GM23248 (cell line): ENCODE measurements at regions not wholly inside any gene's neighbourhood (a gene's known extent, or its start where the extent isn't known, plus 50 kb on each side); places are given as distances from the start of the nearest gene placed in this dataset.

Source experiments
- EZH2 ChIP-seq: fragments of 200-600 bp; sonication (generic); IDR thresholded peaks from 2 replicates; pipeline ENCODE4 v1.6.1; 2018; ENCODE audit warnings: antibody characterized with exemption, mild to moderate bottlenecking; ENCODE audit not compliant: insufficient read depth, poor library complexity, severe bottlenecking
- EZH2phosphoT487 ChIP-seq: fragments of 200-600 bp; sonication (generic); IDR thresholded peaks from 2 replicates; pipeline ENCODE4 v1.6.1; 2018; ENCODE audit warnings: antibody characterized with exemption, moderate library complexity, mild to moderate bottlenecking, low read depth; ENCODE audit not compliant: insufficient read depth

DNA sequence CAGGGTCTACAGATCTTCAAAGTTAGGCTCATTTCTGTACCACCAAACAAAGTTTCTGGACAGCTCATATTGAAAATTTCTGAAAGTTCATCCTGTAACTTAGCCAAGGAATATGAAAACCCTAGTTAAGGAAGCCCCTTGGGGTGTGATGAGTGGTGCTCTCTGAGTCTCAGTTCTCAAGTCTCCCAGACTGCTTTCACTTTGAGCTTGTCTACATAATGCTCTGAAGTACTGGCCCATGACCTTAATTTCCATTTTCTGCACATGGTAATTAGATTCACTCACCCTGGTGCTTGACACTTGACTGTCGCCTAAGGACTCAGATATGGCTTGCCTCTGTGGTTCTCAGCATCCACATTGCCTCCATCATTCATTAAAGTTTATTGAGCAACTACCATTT, 51.7 kb upstream of the SATB2 start:
- TF ChIP-seq EZH2, result no peak
- no peak for TF ChIP-seq EZH2phosphoT487
